Limb (tissue), 2 donors: ENCODE measurements at regions not wholly inside any gene's neighbourhood (a gene's known extent, or its start where the extent isn't known, plus 50 kb on each side); places are given as distances from the start of the nearest gene placed in this dataset.
"Not testable (repeated sequence)": the region's sequence is repeated elsewhere in the genome, so short reads cannot be mapped to it uniquely, and the experiment has no call there.

Experiments used
- DNase-seq, 2 donors: peaks; one replicate each; pipeline ENCODE4 v3.0.0-alpha.2; 2016; ENCODE audit errors: extremely low spot score in 2 of 2

DNA sequence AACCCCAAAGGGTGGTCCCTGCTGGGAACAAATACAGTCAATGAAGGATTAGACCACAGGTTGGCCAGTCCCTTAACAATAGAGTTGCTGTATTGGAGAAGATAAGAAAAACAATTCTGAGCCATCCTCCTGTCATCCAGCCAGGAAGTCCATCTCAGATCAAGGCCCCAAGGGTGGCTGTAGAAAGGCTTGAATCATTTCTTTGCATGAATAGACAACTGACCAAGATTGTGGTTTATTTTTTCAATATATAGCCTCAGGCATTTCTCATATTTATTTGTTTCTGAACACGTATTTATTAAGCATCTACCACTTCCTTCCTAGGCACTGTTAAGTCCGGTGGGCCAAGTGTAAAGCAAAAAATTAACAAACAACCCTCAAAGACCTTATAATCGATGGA, 274.4 kb upstream of the SLC14A2 start:
- DNase-seq, result no peak

DNA sequence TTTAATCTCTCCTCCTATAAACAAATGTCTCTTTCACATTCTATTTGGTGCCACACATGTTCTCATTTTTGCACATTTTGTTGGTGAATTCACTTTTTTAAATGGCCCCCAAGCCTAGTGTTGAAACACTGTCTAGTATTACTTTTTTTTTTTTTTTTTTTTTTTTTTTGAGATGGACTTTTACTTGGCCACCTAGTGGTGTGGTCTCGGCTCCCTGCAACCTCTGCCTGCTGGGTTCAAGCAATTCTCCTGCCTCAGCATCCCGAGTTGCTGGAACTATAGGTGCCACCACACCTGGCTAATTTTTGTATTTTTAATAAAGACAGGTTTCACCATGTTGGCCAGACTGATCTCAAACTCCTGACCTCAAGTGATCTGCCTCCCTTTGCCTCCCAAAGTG, 273.8 kb upstream of the SLC14A2 start:
- DNase-seq, result no peak

- DNase-seq, result no peak
These were observed 273.1 kb upstream of the SLC14A2 start for GRCh38 chr18:45342166-45342565.

GRCh38 chr18:45342653-45343052, 272.6 kb upstream of the SLC14A2 start:
- no peak for DNase-seq

DNA sequence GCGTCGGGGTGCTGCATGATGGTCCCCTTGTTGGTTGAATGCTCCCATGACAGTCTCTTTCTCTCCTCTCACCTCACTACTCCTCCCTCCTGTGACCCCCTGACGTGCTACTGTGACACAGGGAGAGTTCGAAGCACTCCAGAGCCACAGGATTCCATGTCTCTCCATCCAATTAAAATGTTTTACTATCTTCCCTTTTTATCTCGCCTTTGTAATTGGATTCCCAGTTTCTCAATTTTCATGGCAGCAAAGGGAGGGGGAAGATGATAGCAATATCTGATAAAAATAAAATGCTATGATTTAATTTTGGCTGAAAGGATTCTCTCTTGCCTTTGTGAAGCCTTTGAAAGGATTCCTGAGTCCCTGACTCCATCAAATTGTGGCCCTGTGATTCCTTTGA, 271.9 kb upstream of the SLC14A2 start:
- DNase-seq, result no peak

- not testable (repeated sequence) for DNase-seq
These were observed 270.6 kb upstream of the SLC14A2 start for GRCh38 chr18:45344680-45345079.

DNA sequence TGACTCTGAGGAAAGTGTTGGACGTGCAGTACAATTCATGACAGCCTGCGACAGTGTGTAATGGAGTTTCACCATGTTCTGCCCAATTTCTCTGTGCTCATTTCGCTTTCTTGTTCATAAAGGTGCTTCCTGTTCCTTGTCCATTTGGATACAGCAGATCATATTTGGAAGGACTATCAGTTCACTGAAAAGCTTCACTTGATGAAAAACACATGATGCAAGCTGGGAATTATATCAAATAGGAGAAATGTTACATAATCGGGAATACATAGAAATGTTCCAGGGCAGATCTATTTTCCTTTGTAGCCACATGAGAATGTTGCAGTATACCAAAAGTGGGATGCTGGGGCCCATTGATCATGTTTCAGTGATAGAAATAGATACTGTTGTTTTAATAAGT, 266.3 kb upstream of the SLC14A2 start:
- DNase-seq, result no peak

DNA sequence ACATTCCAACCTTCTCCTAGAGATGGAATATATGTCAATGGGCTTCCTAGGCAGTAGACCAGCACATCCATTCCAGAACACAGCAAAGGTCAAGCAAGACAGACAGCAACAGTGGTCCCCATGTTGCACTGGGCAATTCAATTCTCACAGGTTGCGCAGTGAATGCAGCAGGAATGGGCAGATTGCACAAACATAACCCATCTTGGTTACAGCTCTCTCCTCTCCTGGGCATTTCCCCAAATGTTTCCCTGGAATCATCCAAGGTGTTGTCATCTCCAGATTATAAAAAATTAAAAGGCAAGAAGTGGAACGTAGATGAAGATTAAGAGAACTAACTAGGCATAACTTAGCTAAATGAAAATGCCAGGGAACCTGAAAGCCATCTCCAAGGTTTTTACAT, 265.8 kb upstream of the SLC14A2 start:
- DNase-seq, result no peak

DNA sequence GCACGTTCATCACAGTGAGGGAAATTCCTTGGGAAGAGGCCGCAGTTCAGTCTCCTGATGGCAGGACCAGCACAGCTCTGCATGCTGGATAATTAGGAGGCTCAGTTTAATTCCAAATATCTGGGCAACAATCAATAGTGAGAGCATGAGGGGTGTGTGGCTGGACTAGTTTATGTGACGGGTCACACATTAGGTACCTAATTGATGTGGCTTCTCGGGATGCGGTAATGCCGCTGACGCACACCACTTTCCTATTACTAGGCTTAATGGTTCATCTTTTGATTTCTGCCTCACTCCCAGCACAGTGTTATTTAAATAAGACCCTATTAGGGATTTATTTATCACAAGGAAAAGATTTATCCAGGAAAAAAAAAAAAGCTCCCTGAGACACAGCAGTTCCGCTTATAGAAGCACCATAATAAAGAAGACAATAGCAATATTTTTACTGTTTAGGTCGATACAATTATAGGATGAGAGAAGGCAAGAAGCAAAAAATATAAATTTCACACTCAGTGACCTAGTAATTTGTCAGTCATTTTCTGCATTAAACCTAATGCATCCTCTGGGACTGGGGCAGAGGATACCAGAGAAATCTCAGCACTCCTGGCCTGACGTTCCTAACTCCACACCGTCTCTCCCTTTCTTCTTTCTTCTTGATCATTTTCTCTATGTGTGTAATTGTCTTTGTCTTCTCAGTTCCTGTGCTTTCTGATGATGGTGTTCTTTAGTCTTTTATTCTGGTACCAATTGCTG, 264.7 kb upstream of the SLC14A2 start:
- no peak for DNase-seq

- no peak for DNase-seq
These were observed 262.4 kb upstream of the SLC14A2 start for GRCh38 chr18:45352874-45353273.

DNA sequence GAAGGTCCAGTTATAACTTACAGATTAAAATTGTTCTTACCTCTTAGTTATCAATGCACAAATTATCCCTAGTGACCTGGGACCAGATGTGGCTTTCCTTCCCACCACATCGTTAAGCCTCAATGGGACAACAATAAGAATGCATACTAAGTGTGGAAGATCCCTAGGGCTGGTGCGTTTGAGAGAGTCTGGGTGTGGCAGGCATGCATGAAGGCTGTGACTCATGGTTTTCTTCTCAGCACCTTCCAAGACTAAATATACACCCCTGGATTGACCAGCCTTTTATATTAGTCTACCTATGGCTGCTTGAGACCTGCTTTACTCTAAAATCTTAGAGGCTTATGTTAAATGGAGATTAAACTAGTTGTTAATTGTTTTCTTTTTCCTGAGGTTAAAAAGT, 261.7 kb upstream of the SLC14A2 start:
- DNase-seq, result no peak

DNA sequence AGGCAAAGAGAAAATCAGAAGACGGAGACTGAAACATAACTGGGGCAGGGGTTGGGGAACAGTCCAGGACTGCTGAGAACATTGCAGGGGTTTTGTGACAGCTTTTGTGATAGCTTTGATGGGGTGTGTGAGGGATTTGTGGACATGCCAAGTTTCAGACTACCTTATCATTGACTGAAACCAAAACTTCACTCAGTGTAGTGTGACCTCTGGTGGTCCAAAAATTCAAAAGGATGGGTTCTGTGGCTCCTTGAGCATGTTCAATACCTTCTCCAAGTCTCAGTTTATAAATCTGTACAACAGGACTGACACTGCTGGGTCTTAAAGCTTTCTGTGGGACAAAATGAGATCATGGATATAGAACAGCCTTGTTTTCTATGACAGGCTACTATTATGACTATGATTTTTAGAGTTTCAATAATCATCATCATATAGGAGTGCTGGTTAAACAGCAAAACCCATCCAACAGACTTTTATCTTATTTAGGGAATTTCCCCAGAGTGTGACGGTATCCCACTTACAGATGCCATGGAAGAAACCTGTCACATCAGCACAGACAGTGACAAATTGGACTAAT, 259.2 kb upstream of the SLC14A2 start:
- DNase-seq, result no peak

DNA sequence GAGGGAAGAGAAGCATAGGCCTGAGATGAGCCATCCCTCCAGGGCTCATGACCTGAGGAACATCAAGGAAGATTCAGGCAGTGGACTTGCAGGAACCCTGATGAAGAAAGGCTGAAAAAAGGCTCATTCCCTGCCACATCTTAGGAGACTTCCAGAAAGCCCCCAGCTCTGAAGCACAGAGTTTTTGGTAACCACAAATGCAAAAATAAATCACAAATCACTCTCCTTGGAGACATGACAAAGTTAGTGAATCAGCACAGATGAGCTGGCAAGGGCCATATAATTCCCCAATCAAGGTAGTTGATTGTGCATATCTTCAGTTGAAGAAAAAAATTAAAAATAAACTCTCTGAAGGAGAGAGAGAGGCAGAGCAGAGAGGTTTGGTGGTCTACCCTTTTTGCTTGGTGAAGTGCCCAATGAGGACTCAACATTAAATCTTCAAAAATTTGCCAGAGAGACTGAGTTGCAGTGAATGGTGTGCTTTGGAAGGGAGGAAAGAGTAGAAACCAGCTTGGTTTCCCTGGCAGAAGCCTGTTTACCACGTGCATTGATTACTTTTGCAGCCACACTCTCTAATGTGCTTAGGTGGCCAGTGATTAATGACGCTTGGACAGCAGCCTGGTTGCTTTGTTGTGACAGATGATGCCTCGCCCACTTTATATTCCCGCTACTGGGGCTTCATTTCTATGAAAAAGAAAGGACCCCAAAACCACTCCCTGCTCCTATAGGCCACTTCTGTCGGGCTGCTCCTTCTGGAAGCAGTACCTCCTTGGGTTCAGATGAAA, 257.4 kb upstream of the SLC14A2 start:
- DNase-seq, result peak in 1 of 2 donors; percentile 40

GRCh38 chr18:45359275-45360009, 255.8 kb upstream of the SLC14A2 start:
- DNase-seq, result no peak

DNA sequence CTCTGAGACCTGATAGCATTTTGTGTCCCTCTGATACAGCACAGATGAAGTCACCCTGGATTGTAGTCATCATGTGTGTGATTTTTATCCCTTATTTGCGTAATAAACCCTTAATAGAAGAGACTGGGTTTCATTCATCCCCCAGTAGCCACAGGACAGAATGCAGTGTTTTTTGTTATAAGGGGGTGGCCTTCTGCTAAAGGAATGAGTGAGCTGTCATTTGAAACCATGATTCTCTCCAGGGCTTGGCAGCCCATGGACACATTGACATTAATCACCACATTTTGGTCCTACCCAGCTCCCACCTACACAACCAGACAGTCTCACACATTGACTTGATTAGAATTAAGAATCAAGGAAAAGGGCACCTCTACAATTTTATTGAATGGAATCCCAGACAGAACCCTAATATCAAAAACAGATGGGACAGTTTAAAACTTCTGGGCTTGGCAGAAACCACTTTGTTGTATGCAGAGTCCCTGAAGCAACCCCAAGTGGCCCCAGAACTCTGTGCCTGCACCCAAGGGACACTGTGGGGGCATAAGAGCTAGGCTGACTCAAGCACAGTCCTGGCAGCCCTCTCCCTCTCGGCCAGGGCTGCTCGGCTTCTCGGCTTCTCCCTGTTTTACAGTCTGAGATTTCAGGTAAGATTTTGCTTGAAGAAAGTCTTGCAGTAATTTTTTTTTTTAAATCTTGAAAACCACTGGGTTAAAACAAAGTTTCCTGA, 254.0 kb upstream of the SLC14A2 start:
- no peak for DNase-seq

- no peak for DNase-seq
These were observed 252.1 kb upstream of the SLC14A2 start for GRCh38 chr18:45363196-45363595.

- no peak for DNase-seq
These were observed 249.4 kb upstream of the SLC14A2 start for GRCh38 chr18:45365835-45366234.

- DNase-seq, result no peak
These were observed 244.8 kb upstream of the SLC14A2 start for GRCh38 chr18:45370255-45371010.

- no peak for DNase-seq
These were observed 241.9 kb upstream of the SLC14A2 start for GRCh38 chr18:45373286-45373880.

DNA sequence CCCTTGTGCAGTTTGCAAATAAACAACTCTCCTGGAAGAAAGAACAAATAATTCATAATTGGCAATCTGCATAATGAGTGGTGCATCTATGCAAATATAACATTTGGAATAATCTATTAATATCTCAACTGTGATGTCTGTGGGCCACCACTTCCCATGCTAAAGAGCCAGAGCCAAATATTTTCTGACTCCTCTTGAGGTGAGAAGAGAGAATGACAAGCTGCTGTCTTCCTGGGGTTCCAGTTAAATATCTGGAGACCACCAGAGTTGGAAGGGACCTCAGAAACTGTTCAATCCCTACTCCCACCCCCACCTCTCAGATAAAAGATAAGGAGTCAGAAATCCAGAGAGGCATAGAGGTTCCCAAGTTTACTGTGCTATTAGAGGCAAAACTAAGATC, 241.0 kb upstream of the SLC14A2 start:
- DNase-seq, result no peak
